Urinary bladder (tissue), 3 donors: ENCODE measurements at regions not wholly inside any gene's neighbourhood (a gene's known extent, or its start where the extent isn't known, plus 50 kb on each side); places are given as distances from the start of the nearest gene placed in this dataset.
"Not testable (repeated sequence)": the region's sequence is repeated elsewhere in the genome, so short reads cannot be mapped to it uniquely, and the experiment has no call there.

Experiments used
- DNase-seq: peaks from one replicate; pipeline ENCODE4 v3.0.0-alpha.2; 2015; ENCODE audit errors: extremely low spot score
- H3K27ac ChIP-seq: one replicate; pipeline ENCODE4 v1.5.1; 2013; ENCODE audit warnings: low read depth, mild to moderate bottlenecking, moderate library complexity
- H3K36me3 ChIP-seq: one replicate; pipeline ENCODE4 v1.6.1; 2013; ENCODE audit warnings: mild to moderate bottlenecking, moderate library complexity; ENCODE audit not compliant: insufficient read depth
- H3K4me1 ChIP-seq: one replicate; pipeline ENCODE4 v1.6.1; 2013; ENCODE audit warnings: mild to moderate bottlenecking, moderate library complexity; ENCODE audit not compliant: insufficient read depth
- H3K4me3 ChIP-seq: one replicate; pipeline ENCODE4 v1.5.1; 2013; ENCODE audit warnings: low read depth, low read length
- WGBS: extraction: QIAGEN DNeasy Blood & Tissue Kit; methylation state at CpG from one replicate; pipeline ENCODE4 v1.1.7; 2013; 5-methylcytosine and 5-hydroxymethylcytosine counted together
- donor health status: healthy with polysubstance abuse.
- donor health status: healthy.

DNA sequence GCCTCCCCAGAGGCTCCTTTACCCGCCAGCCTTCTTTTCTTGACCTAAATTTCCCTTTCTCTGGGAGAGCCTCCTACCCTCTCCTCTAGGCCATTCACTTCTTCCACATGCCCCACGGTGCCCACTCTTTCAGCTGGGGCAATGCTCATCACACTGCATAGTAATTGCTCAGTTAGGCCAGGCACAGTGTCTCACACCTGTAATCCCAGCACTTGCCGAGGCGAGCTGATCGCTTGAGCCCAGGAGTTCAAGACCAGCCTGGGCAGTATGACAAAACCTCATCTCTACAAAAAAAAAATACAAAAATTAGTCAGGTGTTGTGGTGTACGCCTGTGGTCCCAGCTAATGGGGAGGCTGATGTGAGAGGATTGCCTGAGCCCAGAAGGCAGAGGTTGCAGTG lies 1956.7 kb downstream of the FOXD4L5 start:
- H3K36me3 ChIP-seq, H3K27ac ChIP-seq, H3K4me1 ChIP-seq, H3K4me3 ChIP-seq, DNase-seq: not testable (repeated sequence)
- 93% methylated on average over 6 of the region's 6 CpGs for whole genome bisulfite sequencing

DNA sequence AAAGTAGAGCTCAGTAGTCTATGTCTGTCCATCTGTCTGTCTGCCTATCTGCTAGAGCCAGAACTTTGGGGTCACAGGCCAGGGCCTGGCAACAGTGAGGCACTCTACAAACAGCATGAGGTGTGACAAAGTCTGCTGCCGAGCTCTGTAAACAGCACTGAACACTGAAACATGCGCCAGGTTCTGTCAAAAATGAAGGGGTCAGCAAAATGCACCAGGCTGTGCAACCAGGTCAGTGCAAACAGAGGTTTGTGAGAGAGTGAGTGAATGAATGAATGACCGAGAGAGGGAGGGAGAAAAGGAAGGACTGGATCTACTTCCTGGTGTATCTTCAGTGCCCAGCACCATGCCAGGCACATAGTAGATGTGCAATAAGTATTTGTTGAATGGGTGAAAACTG lies 1957.8 kb downstream of the FOXD4L5 start:
- not testable (repeated sequence) for H3K27ac ChIP-seq
- WGBS, result 81% methylated on average over 3 of the region's 3 CpGs

DNA sequence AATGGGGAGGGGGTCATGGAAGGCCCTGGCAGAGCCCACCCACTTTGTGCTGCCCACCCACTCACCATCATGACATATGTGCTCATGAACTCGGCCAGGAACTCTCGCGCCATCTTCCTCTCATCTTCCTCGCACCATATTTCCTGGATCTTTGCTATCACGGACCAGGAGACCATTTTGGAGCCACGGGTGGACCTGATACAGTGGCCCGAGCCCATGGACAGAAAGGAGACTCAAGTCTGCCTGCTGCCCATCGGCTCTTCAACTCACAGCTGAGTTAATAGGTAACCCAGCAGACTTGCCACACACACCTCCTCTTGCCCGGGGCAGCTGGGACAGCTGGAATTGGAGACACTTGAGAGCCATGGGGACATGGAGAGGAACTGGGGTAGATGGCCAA lies 1958.3 kb downstream of the FOXD4L5 start:
- not testable (repeated sequence) for H3K27ac ChIP-seq, H3K4me3 ChIP-seq, H3K4me1 ChIP-seq, DNase-seq, H3K36me3 ChIP-seq
- WGBS, result 89% methylated on average over 8 of the region's 9 CpGs

More for the DNA sequence above, 1957.8 kb downstream of the FOXD4L5 start:
- DNase-seq, H3K36me3 ChIP-seq, H3K4me3 ChIP-seq, H3K4me1 ChIP-seq: not testable (repeated sequence)

DNA sequence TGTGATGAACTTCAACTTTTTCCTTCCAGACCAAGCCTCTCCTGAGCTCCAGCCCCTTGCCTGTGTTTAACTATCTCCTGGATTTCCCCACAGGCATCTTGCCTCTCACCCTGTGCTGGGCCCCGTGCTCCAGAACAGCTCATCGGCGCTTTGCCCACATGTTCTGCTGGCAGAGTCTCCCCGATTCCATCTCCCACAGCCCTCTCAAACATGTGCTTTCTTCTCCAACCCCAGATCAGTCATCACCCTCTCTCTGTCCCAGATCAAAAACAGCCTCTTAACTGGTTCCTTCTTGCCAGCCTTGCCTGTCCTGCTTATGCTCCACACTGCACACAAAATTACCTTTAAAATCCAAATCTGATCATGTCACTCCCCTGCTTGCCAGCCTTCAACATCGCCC lies 1959.3 kb downstream of the FOXD4L5 start:
- H3K36me3 ChIP-seq, DNase-seq, H3K4me3 ChIP-seq, H3K27ac ChIP-seq, H3K4me1 ChIP-seq: not testable (repeated sequence)
- 70% methylated on average over 5 of the region's 5 CpGs for WGBS

DNA sequence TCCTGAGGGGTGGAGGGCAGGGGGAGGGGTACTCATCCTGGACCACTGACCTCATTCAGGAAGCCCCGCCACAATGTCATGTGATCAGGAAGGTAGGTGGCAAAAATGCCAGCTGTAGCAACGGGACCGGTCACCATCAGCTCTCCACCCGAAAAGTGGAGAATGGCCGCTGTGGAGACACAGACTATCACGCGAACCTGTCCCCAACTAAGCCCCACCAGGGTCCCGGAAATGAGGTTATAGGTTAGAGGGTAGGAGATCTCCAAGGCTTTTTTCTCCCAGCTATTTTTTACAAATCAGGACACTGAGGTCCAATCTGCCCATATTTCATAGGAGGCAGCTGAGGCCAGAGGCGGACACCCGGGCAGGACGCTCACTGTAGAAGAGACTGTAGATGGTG lies 1966.9 kb downstream of the FOXD4L5 start:
- not testable (repeated sequence) for H3K36me3 ChIP-seq, H3K4me3 ChIP-seq, H3K4me1 ChIP-seq, DNase-seq, H3K27ac ChIP-seq
- WGBS, result 87% methylated on average over 10 of the region's 11 CpGs

DNA sequence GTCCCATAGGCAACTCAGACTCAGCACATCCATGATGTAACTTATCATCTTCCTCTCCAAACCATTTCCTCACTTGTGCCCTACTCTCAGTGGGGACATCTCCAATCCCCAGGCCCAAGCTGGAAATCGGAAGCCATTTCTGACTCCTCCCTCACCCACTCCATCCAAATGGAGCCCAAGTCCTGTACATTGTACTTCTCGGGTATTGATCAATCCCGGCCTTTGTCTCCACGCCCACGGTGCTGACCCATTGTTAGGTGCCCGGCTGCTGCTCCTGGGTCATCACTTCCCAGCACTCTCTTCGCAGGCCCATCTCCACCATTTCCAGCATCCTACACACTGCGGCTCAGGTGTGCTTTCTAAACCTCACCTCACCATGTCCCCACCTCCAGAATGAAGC lies 1969.6 kb downstream of the FOXD4L5 start:
- WGBS, result 96% methylated on average over 6 of the region's 8 CpGs
- DNase-seq, H3K4me1 ChIP-seq, H3K36me3 ChIP-seq, H3K4me3 ChIP-seq, H3K27ac ChIP-seq: not testable (repeated sequence)

DNA sequence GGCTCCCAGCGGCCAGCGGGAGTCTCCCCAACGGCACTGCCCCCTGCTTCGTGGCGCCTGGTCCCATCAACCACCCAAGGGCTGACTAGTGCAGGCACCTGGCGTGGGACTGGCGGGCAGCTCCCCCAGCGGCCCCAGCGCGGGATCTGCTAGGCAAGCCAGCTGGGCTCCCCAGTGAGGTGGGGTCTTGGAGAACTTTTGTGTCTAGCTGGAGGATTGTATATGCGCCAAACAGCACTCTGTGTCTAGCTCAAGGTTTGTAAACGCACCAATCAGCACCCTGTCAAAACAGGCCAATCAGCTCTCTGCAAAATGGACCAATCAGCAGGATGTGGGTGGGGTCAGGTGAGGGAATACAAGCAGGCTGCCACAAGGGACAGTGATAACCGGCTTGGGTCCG lies 1988.2 kb downstream of the FOXD4L5 start:
- not testable (repeated sequence) for H3K36me3 ChIP-seq, H3K27ac ChIP-seq, DNase-seq, H3K4me3 ChIP-seq, H3K4me1 ChIP-seq
- 89% methylated on average over 9 of the region's 14 CpGs for WGBS

DNA sequence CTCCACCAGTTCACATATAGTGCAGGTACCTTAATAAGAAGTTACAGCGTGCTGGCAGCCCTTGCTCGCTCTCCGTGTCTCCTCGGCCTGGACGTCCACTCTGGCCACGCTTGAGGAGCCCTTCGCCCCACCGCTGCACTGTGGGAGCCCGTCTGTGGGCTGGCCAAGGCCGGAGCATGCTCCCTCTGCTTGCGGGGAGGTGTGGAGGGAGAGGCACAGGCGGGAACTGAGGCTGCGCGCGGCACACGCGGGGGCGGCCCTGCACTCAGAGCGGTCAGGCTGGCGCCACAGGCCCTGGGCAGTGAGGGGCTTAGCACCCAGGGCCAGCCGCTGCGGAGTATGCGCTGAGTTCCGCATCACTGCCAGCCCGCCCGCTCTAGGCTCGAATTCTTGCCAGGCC lies 1988.6 kb downstream of the FOXD4L5 start:
- not testable (repeated sequence) for H3K4me3 ChIP-seq, H3K27ac ChIP-seq, H3K36me3 ChIP-seq, DNase-seq, H3K4me1 ChIP-seq
- WGBS, result 80% methylated on average over 12 of the region's 27 CpGs

DNA sequence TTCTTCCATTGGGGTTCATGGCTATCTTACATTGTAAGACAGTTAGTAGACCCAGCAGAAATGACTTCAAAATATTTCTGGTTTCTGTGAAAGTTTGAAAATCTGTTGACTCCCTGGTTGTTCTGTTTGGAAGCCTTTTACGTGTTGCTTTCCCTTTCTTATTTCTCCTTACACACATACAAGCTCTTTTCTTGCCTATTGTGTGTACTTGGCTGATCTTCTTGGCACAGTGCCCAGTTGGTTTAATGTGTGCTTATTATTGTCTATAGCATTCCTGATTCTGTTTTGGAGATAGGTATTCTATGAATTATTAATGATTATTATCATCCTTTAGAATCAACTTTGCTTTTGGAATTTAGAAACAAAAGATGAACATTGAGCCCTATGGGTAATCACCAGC lies 1995.0 kb downstream of the FOXD4L5 start:
- DNase-seq, result peak; percentile 2
- 41% methylated on average over 1 of the region's 1 CpG for WGBS
- H3K4me1 ChIP-seq, H3K4me3 ChIP-seq, H3K27ac ChIP-seq, H3K36me3 ChIP-seq: not testable (repeated sequence)
